Common myeloid progenitor, CD34-positive (primary cell): ENCODE measurements at regions not wholly inside any gene's neighbourhood (a gene's known extent, or its start where the extent isn't known, plus 50 kb on each side); places are given as distances from the start of the nearest gene placed in this dataset.

Experiments used
- CTCF ChIA-PET: fragments of 350-600 bp; sonication (Branson Sonifier 250); formaldehyde crosslinking; loops from one replicate; lab custom pipeline; 2021; ENCODE audit warnings: antibody characterized with exemption; lab: Charles Lee
- POLR2A ChIA-PET: fragments of 350-600 bp; sonication (Branson Sonifier 250); formaldehyde crosslinking; loops from one replicate; lab custom pipeline; 2021; ENCODE audit warnings: antibody characterized with exemption; lab: Charles Lee
- DNase-seq, 3 donors: peaks; one replicate each; pipeline versions ENCODE4 v3.0.0 to v3.0.0-alpha.2; 2013
- H3K27ac ChIP-seq, 2 experiments: 1 replicate in 1 of 2; 2 replicates in 1 of 2; pipeline ENCODE4 v1.7.0; 2013; ENCODE audit warnings: inconsistent platforms in 2 of 2, low read length in 2 of 2, mild to moderate bottlenecking in 2 of 2, low read depth in 1 of 2, moderate library complexity in 1 of 2; ENCODE audit not compliant: severe bottlenecking in 2 of 2, insufficient read depth in 1 of 2, poor library complexity in 1 of 2
- H3K27me3 ChIP-seq, 5 experiments: replicated peaks in 2 of 5; 1 replicate in 3 of 5; 2 replicates in 2 of 5; pipeline versions ENCODE4 v1.6.1 to v1.7.0; 2013; ENCODE audit warnings: low read length in 4 of 5, mild to moderate bottlenecking in 2 of 5, moderate library complexity in 2 of 5, inconsistent platforms in 1 of 5; ENCODE audit not compliant: insufficient read depth in 5 of 5, control insufficient read depth in 4 of 5
- H3K36me3 ChIP-seq, 4 experiments: 1 replicate in 2 of 4; 2 replicates in 2 of 4; pipeline versions ENCODE4 v1.6.1 to v1.7.0; 2013; ENCODE audit warnings: low read length in 3 of 4, control low read depth in 1 of 4, mild to moderate bottlenecking in 1 of 4; ENCODE audit not compliant: control insufficient read depth in 4 of 4, insufficient read depth in 4 of 4
- H3K4me1 ChIP-seq, 4 experiments: 1 replicate in 3 of 4; 2 replicates in 1 of 4; pipeline versions ENCODE4 v1.6.1 to v1.7.1; 2013; ENCODE audit warnings: low read length in 3 of 4, mild to moderate bottlenecking in 3 of 4, control low read depth in 1 of 4, inconsistent platforms in 1 of 4, moderate library complexity in 1 of 4; ENCODE audit not compliant: control insufficient read depth in 4 of 4, insufficient read depth in 4 of 4; ENCODE audit errors: control extremely low read depth in 1 of 4
- H3K4me3 ChIP-seq, 7 experiments: 1 replicate in 4 of 7; 2 replicates in 3 of 7; pipeline versions ENCODE4 v1.5.1 to v1.7.0; 2013; ENCODE audit warnings: mild to moderate bottlenecking in 7 of 7, low read length in 6 of 7, moderate library complexity in 6 of 7, inconsistent platforms in 2 of 7, low read depth in 2 of 7, control low read depth in 1 of 7; ENCODE audit not compliant: insufficient read depth in 4 of 7, control insufficient read depth in 1 of 7; ENCODE audit errors: extremely low read depth in 1 of 7
- H3K9me3 ChIP-seq, 5 experiments: 1 replicate in 4 of 5; 2 replicates in 1 of 5; pipeline versions ENCODE4 v1.6.1 to v1.7.1; 2013; ENCODE audit warnings: low read length in 4 of 5, mild to moderate bottlenecking in 2 of 5, inconsistent platforms in 1 of 5, low read depth in 1 of 5, moderate library complexity in 1 of 5; ENCODE audit not compliant: control insufficient read depth in 4 of 5, insufficient read depth in 2 of 5; ENCODE audit errors: control extremely low read depth in 1 of 5
- WGBS: methylation state at CpG from one replicate; pipeline ENCODE4 v1.1.5; 2013; ENCODE audit not compliant: insufficient coverage; 5-methylcytosine and 5-hydroxymethylcytosine counted together

DNA sequence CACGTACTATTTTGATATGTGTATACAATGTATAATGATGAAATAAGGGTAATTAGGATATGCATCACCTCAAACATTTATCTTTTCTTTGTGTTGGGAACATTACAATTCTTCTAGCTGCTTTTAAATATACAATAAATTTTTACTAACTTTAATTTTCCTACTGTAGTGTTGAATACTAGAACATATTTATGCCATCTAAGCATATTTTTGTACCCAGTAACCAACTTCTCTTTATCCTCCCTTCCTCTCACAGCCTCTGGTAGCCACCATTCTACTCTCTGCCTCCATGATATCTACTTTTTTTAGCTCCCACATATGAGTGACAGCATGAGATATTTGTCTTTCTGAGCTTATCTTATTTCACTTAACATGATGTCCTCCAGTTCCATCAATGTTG, 468.0 kb downstream of the COL11A1 start:
- Histone ChIP-seq H3K4me3 (no peak overlapping the region), H3K4me1 (no peaks in the 10 kb centered on the region), H3K36me3 (no peaks in the 10 kb centered on the region), H3K9me3 (peaks cover 0 to 2% (median 0%) of the 10 kb centered on the region in 5 experiments), H3K27ac (no peak overlapping the region), H3K27me3 (no peaks in the 10 kb centered on the region)
- CTCF ChIA-PET, result no interaction called here
- POLR2A ChIA-PET, result no interaction called here
- no CpG with 5 or more reads among the region's 1 CpG for WGBS
- DNase-seq, result no peak

DNA sequence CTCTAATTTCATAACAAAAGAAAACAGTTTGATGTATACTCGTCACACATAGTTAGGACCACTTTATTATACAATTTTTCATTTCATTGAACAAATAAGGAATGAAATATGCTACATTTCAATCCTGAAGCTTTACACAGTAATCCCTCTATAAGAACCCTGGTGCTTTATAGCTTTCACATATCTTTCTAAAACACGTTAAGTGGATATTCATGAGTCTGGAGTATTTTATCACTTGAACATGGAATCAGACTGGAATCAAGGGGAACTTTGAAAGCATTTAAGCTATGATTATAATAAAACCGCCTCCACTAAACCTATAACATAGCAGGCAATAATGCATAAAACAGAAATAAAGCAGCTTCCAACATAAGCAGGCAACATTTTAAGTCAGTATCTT, 476.6 kb downstream of the COL11A1 start:
- no peak overlapping the region for H3K27ac ChIP-seq
- POLR2A ChIA-PET, result interaction anchor here (0.6 kb wide), 1 partner anchor 89 kb away, joined by 5 read pairs; no protein-coding TSS in a partner anchor
- H3K9me3 ChIP-seq, result no peaks in the 10 kb centered on the region
- no peaks in the 10 kb centered on the region for H3K4me1 ChIP-seq
- 100% methylated on average over 1 of the region's 3 CpGs for WGBS
- no peaks in the 10 kb centered on the region for H3K27me3 ChIP-seq
- H3K4me3 ChIP-seq, result no peak overlapping the region
- DNase-seq, result no peak
- no peaks in the 10 kb centered on the region for H3K36me3 ChIP-seq
- CTCF ChIA-PET, result no interaction called here

DNA sequence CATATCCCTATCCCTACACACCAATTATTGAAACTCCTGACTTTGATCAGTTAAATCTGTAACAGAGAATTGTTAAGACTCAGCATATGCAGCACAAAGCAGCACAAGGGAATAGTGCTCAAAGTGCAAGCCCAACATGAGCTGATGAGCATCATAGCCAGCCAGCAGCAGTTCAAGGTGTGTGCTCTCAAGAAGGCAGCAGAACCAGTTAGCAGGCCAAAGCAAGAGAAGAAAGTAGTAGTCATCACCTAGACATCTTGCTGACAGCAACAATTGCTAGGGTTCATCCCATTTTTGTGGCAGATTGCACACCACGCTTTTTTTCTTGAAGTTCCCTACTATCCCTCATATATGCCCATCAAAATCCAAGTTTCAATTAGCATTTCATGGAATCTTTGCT, 478.3 kb downstream of the COL11A1 start:
- Histone ChIP-seq H3K36me3 (no peaks in the 10 kb centered on the region), H3K9me3 (no peaks in the 10 kb centered on the region), H3K4me3 (no peak overlapping the region), H3K4me1 (no peaks in the 10 kb centered on the region), H3K27me3 (no peaks in the 10 kb centered on the region), H3K27ac (no peak overlapping the region)
- 100% methylated on average over 1 of the region's 1 CpG for WGBS
- POLR2A ChIA-PET, result no interaction called here
- CTCF ChIA-PET, result no interaction called here
- DNase-seq, result no peak

DNA sequence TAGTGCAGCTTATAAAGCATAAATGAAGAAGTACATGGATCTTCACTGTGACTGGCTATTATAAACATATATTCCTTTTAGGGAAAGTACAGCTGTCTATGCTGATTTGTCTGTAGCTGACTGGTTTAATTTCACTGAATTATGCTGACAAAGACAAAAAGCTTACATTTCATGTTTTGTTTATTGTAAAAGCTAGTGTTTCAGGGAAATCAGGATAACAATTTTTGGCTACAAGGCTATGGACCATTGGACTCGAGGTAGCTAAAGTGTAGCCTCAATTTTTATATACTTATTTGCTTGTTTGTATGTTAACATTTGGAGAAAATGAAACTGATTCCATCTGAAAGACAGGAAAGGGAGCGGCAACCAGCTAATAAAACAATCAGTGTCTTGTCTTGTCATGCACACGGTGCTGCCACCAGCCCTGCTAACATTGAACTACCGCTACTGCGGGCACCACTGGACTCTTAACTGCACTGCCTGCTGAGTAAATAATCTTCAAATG, 480.2 kb downstream of the COL11A1 start:
- Histone ChIP-seq H3K27ac (no peak overlapping the region), H3K4me1 (no peaks in the 10 kb centered on the region), H3K36me3 (no peaks in the 10 kb centered on the region), H3K4me3 (no peak overlapping the region), H3K27me3 (no peaks in the 10 kb centered on the region), H3K9me3 (no peaks in the 10 kb centered on the region)
- WGBS, result 77% methylated on average over 3 of the region's 5 CpGs
- no peak for DNase-seq
- ChIA-PET POLR2A (no interaction called here), CTCF (interaction anchor here (0.9 kb wide), 1 partner anchor 12 kb away, joined by 3 read pairs; no protein-coding TSS in a partner anchor)

DNA sequence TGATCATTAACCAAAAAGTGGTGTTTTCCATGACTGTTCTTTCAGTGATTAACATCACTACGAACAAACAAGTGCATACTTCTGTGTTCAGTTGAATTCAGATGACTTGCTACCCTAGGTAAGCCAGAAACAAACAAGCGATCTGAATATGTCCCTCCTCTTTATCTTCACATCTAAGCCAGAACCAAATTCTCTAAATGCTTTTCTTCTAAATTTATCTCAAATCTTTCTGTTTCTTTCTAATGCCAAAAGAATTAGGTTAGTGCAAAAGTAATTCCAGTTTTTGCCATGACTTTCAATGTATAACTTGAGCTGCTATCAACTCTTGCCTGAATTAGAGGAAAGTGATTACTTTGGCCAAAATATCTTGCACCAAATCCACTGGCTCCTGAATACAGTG, 481.2 kb downstream of the COL11A1 start:
- Histone ChIP-seq H3K36me3 (no peaks in the 10 kb centered on the region), H3K9me3 (no peaks in the 10 kb centered on the region), H3K27me3 (no peaks in the 10 kb centered on the region), H3K27ac (no peak overlapping the region), H3K4me3 (no peak overlapping the region), H3K4me1 (no peaks in the 10 kb centered on the region)
- WGBS, result 92% methylated on average over 2 of the region's 2 CpGs
- DNase-seq, result no peak
- POLR2A ChIA-PET, result no interaction called here
- CTCF ChIA-PET, result no interaction called here

DNA sequence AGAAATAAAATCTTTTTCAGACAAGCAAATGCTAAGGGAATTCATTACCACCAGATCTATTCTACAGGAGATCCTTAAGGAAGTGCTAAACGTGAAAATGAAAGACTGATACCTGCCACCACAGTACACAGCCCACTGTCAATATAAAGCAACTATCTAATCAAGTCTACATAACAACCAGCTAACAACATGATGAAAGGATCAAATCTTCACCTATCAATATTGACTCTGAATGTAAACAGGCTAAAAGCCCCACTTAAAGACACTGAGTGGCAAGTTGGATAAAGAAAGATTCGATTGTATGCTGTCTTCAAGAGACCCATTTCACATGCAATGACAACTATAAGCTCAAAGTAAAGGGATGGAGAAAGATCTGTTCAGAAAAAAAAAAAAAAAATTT, 492.4 kb downstream of the COL11A1 start:
- ChIA-PET POLR2A (no interaction called here), CTCF (interaction anchor here (0.7 kb wide), 1 partner anchor 12 kb away, joined by 3 read pairs; no protein-coding TSS in a partner anchor)

DNA sequence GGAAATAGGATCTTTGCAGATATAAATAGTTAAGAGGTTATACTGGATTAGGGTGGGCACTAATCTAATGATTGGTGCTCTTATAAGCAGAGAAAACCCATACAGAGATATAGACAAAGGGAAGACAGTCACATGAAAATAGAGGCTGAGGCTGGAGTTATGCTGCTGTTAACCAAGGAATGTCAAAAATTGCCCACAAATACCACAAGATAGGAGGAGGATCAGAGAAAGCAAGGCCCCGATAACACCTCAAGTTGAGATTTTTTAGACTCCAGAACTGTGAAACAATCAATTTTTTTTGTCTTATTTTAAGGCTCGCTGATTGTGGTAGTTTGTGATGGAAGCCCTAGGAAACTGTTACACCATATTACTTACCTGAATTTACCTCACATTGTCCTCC, 513.2 kb downstream of the COL11A1 start:
- H3K4me3 ChIP-seq, result no peak overlapping the region
- POLR2A ChIA-PET, result no interaction called here
- H3K27me3 ChIP-seq, result no peaks in the 10 kb centered on the region
- H3K9me3 ChIP-seq, result no peaks in the 10 kb centered on the region
- H3K27ac ChIP-seq, result no peak overlapping the region
- 100% methylated on average over 1 of the region's 2 CpGs for WGBS
- DNase-seq, result no peak
- no peaks in the 10 kb centered on the region for H3K4me1 ChIP-seq
- H3K36me3 ChIP-seq, result no peaks in the 10 kb centered on the region
- CTCF ChIA-PET, result no interaction called here

More for the DNA sequence above, 492.4 kb downstream of the COL11A1 start:
- Histone ChIP-seq H3K27ac (no peak overlapping the region), H3K4me3 (no peak overlapping the region), H3K9me3 (no peaks in the 10 kb centered on the region), H3K27me3 (no peaks in the 10 kb centered on the region), H3K4me1 (no peaks in the 10 kb centered on the region), H3K36me3 (no peaks in the 10 kb centered on the region)
- DNase-seq, result no peak
- WGBS, result no CpG with 5 or more reads among the region's 2 CpGs
